ENCODE measurements at regions not wholly inside any gene's neighbourhood (a gene's known extent, or its start where the extent isn't known, plus 50 kb on each side); places are given as distances from the start of the nearest gene placed in this dataset.

DNA sequence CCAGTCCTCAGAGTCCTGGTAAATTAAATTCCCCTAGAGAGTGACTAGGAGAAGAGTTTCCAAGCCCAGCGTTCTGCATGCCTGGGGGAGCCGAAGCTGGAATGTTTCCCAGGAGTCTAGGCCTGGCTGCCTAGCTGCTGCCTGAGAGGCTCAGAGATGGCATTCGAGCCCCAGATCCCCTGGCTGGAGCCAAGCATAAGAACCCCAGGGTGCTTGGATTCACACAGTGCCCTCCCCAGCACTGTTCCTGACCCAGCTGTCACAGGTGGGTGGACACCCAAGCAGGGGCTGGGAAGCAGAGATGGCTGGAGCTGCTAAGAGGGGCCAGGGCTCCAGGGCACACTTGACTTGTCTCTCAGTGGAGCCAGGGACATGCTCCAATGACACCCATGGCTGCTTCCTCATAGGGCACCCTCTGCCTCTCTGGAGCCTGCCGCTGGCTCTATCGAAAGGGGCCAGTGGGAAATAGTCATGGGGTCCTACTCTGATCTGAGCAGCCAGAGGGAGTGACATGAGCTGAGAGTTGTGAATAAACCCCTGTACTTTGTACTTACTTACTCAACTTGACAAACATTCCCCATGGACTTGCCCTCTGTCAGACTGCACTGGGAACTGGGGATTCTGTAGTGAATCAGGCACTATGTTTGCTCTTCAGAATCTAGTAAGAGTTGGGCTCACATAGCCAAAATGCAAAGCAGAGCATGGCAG, 62.6 kb upstream of the XPA start:
- TF ChIP-seq BCL11B (tag by site-specific recombination; IDR thresholded peaks at IDR 0.05; ENCODE audit: low read depth) (no peak), GLI4 (tag by site-specific recombination; IDR thresholded peaks at IDR 0.05) (no peak), ZNF776 (tag by site-specific recombination; IDR thresholded peaks at IDR 0.05; ENCODE audit: borderline replicate concordance) (no peak), ZNF629 (tag by site-specific recombination; IDR thresholded peaks at IDR 0.05) (no peak), HOXA7 (CRISPR knock-in tag; IDR thresholded peaks at IDR 0.05; ENCODE audit: borderline replicate concordance) (no peak), ZSCAN30 (tag by site-specific recombination; IDR thresholded peaks at IDR 0.05) (no peak), KLF16 (tag by site-specific recombination; IDR thresholded peaks at IDR 0.05) (no peak)
- TF ChIP-seq, protein P1, sequence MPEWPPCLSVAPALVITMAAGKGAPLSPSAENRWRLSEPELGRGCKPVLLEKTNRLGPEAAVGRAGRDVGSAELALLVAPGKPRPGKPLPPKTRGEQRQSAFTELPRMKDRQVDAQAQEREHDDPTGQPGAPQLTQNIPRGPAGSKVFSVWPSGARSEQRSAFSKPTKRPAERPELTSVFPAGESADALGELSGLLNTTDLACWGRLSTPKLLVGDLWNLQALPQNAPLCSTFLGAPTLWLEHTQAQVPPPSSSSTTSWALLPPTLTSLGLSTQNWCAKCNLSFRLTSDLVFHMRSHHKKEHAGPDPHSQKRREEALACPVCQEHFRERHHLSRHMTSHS (tag by site-specific recombination; IDR thresholded peaks at IDR 0.05) = no peak
